MV-4-11 (cell line): ENCODE measurements at regions not wholly inside any gene's neighbourhood (a gene's known extent, or its start where the extent isn't known, plus 50 kb on each side); places are given as distances from the start of the nearest gene placed in this dataset.
"Not testable (repeated sequence)": the region's sequence is repeated elsewhere in the genome, so short reads cannot be mapped to it uniquely, and the experiment has no call there.

ENCODE experiments used
- DNase-seq: peaks from one replicate; lab custom pipeline; 2025; lab: John Stamatoyannopoulos, UW

DNA sequence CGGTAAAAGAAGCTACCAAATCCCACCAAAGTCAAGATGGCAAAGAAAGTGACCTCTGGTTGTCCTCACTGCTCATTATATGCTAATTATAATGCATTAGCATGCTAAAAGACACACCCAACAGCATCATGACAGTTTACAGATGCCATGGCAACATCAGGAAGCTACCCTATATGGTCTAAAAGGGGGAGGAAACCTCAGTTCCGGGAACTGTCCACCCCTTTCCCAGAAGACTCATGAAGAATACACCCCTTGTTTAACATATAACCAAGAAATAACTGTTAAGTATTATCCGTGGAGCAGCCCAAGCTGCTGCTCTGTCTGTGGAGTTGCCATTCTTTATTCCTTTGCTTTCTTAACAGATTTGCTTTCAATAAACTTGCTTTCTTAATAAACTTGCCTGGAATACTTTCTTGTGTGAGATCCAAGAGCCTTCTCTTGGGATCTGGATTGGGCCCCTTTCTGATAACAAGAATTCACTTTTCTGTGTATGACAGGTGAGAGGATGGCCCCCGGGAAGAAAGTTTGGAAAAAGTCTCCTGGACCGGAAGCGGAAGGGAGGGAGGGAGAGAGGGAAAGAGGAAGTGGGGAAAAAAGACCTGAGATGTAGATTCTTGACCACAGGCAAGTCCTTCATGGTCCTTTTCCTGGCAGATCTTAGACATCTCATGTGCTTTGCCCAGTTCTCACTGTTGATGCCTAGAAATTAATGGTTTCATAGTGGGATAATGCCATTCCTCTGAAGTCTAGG is 146.7 kb upstream of the ID4 start:
- DNase-seq, result no peak

DNA sequence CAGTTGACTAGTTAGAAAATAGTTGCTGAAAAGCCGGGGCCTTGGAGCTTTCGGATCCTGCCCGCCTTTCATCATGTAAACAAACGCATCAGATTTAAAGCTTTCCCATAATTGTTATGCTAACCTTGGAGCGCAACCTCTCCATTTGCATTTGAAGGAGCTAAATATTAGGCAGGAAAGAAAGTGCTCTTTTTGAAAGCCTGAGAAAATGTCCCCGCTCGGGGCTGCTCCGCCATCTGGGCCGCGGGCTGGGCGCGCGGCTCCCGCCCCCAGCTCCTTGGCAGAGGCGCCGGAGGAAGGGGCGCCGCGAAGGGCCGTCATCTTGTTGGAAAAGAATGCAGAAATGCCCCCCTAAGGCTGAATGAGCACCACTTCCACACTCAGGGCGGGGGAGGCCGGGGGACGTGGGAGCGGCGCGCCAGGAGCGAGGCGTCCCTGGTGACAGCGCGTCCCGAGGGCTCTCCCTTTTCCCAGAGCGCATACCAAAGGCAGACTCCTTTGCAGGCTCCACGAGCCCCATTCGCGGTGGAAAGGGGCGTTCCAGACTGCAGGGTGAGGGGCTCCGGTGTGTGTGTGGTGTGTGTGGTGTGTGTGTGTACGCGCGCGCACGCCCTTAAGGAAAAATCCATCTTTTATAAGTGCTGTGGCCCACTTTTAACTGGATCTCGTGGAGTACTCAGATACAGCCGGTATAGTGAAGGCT is 145.6 kb upstream of the ID4 start:
- no peak for DNase-seq

GRCh38 chr6:19692506-19693298 is 144.5 kb upstream of the ID4 start:
- DNase-seq, result no peak

- DNase-seq, result no peak
Measured at GRCh38 chr6:19694697-19695096, 142.5 kb upstream of the ID4 start.

DNA sequence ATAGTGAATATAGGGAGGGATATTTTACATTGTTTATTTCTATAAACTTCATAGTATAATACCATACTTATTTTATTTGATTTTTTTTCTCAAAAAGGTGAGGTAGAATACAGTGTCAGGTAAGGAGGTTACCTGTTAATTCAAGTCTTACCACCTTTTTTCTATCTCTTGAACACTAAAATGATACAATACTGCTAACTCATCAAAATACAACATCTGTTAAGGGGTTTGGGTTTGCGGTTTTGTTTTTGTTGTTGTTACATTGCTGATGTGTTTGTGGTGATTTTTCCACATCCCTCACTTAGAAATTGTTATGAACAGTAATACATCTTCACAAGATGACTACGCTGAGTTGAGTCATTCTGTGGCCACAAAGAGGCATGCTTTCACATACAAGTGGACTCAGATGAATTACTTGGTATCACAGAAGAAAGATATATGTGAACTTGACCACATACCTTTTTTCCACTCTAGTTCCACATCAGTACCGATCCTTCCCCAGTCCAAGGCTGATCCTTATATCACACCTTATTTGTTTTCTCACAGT is 139.4 kb upstream of the ID4 start:
- no peak for DNase-seq

DNA sequence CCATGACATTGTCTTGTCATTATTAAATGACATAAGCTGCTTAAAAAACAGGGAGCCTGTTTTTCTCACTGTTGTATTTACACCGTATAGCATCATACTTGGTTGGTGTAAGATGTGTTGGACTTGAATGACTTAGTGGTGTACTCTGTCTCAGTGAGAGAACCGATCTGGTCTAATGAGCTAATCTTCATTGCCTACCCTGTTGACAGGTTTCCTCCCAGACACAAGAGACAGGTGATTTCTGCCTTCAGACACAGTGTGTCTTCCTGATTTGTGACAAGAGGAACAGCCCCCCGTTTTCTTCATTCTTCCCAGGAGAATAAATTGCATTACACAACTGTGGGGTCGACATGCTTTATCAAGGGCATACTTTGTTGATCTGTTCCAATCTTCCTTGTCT is 137.2 kb upstream of the ID4 start:
- DNase-seq, result no peak

GRCh38 chr6:19705606-19706005 is 131.6 kb upstream of the ID4 start:
- no peak for DNase-seq

GRCh38 chr6:19712012-19712688 is 125.0 kb upstream of the ID4 start:
- no peak for DNase-seq

DNA sequence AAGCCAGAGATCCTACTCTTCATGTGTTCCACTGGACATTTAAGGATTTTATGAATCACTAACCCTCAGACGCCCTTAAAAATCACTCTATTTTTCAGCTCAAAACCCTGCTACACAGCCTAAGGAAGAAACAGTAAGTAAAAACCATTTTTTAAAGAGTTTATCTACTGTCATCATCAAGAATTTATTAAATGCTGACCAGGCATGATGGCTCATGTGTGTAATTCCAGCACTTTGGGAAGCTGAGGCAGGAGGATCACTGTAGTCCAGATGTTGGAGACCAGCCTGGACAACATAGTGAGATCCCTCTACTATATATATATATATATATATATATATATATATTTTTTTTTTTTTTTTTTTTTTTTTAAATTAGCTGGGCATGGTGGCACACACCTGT is 124.2 kb upstream of the ID4 start:
- DNase-seq, result no peak

- no peak for DNase-seq
Measured at GRCh38 chr6:19713411-19713810, 123.8 kb upstream of the ID4 start.

DNA sequence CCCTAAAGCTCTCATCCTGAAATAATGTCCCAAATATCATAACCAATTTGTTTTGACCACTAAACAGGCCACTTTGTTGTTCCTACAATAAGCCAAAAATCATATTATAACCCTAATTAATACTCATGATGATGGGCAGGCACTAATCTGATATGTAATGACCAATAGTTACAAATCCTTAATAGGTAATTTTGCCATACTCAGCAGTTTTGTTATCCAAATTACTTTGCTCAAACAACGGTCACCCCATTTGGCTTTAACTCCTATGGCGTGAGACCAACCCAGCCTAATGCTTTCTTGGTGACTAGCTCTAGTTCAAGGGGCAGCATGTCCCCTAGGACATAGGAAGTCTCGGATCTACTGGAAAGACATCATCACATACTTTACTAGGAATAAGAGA is 123.2 kb upstream of the ID4 start:
- DNase-seq, result no peak

- DNase-seq, result no peak
Measured at GRCh38 chr6:19714434-19715166, 122.6 kb upstream of the ID4 start.

- no peak for DNase-seq
Measured at GRCh38 chr6:19715167-19715551, 122.0 kb upstream of the ID4 start.

- no peak for DNase-seq
Measured at GRCh38 chr6:19719691-19720128, 117.5 kb upstream of the ID4 start.

DNA sequence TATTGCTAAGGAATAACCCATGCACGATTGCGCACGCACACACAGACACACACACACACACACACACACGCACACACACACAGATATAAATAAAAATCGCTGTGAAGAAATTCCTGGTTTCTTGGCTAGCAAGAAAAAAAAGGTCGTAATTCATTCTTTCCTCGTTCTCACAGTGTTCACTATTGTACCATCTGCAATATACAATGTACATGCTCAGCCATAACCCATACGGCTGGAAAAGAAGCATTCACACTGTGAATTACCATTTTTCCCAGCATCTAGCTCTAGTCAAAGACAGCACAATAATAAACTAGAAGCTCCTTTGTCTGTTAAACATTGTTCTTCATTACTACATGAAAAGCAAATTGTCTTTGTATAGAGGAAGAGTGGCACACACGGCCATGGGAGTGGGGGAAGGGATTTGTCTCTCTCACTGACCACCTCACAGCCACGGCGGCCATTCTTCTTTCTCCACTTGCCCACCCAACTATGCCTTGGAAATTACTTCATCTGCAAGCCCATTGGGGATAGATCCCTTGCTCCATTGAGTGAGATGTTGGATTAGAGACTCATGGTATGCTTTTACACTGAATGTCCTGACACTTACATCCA is 115.3 kb upstream of the ID4 start:
- no peak for DNase-seq

DNA sequence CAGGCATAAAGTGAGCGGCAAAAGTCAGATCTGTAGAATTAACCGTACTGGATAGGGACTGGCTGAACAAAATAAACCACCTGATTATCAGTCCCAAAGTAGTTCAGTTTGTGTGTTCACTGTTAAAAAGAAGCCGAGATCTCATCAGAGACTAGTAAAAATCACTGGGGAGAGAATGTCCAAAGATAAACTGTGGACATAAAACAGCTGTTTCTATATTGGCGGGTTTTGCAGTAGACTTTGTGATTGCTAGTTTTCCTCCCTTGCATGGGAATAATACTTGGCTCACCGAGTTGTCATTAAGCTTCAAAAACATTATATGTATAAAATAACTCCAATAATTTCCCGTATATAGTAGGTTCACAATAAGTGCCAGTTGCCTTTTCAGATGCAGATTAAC is 114.2 kb upstream of the ID4 start:
- no peak for DNase-seq

GRCh38 chr6:19723545-19723944 is 113.6 kb upstream of the ID4 start:
- no peak for DNase-seq

- not testable (repeated sequence) for DNase-seq
Measured at GRCh38 chr6:19725436-19725835, 111.7 kb upstream of the ID4 start.

DNA sequence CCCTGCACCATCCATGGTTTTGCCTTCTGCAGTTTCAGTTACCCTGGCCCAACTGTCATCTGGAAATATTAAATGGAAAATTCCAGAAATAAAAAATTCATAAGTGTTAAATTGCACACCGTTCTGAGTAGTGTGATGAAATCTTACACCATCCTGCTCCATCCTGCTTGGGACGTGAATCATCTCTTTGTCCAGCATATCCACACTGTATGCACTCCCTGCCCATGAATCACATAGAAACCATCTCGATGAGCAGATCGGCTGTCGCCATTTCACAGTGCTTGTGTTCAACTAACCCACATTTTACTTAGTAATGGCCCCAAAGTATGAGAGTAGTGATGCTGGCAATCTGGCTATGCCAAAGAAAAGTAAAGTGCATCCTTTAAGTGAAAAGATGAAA is 105.9 kb upstream of the ID4 start:
- no peak for DNase-seq

- no peak for DNase-seq
Measured at GRCh38 chr6:19734061-19734460, 103.1 kb upstream of the ID4 start.

DNA sequence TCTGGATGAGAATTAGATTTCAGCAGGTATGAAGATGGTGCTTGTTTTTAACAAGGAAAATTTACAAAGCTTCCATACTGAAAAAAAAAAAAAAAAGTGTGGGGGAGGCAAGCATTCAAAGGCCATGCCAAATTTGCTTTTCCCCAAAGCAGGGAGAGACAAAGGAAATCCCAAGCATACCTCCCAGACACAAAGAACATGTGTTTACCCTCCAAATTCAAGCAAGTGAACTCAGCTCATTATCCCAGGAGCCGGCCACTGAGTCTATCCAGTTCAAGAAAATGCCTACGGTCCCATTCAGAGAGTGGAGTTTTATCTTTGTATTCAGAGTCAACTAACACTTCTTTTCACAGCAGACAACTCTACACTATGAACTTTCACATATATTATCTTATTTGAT is 102.7 kb upstream of the ID4 start:
- no peak for DNase-seq
